Type B pancreatic cell (in vitro differentiated cells): ENCODE measurements at regions not wholly inside any gene's neighbourhood (a gene's known extent, or its start where the extent isn't known, plus 50 kb on each side); places are given as distances from the start of the nearest gene placed in this dataset.
A peak's percentile ranks its signal among the peaks of the same experiment; 100 is the strongest.

Source experiments
- DNase-seq: peaks from one replicate; pipeline ENCODE4 v3.0.0; 2021; ENCODE audit warnings: mixed read lengths; ENCODE audit not compliant: unreplicated experiment; ENCODE audit errors: extremely low spot score
- H3K27ac Mint-ChIP-seq: 2 replicates; pipeline ENCODE4 v1.8.0; 2021; ENCODE audit warnings: mild to moderate bottlenecking, mixed read lengths
- H3K27me3 Mint-ChIP-seq: 2 replicates; pipeline ENCODE4 v1.8.0; 2021; ENCODE audit warnings: mixed read lengths
- H3K36me3 Mint-ChIP-seq: 2 replicates; pipeline ENCODE4 v1.8.0; 2021; ENCODE audit warnings: mixed read lengths
- H3K4me1 Mint-ChIP-seq: one replicate; pipeline ENCODE4 v1.8.0; 2021; ENCODE audit warnings: mixed read lengths; ENCODE audit not compliant: unreplicated experiment
- H3K4me3 Mint-ChIP-seq: 2 replicates; pipeline ENCODE4 v1.8.0; 2021; ENCODE audit warnings: mild to moderate bottlenecking, mixed read lengths
- H3K9me3 Mint-ChIP-seq: 2 replicates; pipeline ENCODE4 v1.8.0; 2021; ENCODE audit warnings: mixed read lengths
- CTCF ChIP-seq: fragments of 200-600 bp; sonication (generic); conservative IDR thresholded peaks from 2 replicates; pipeline ENCODE4 v1.5.0; 2021; ENCODE audit warnings: antibody characterized with exemption, mild to moderate bottlenecking

GRCh38 chr2:57798346-57798745, 248.3 kb upstream of the VRK2 start:
- Mint-ChIP-seq H3K4me1 (no peaks in the 10 kb centered on the region), H3K36me3 (no peaks in the 10 kb centered on the region), H3K27me3 (no peaks in the 10 kb centered on the region), H3K9me3 (no peaks in the 10 kb centered on the region), H3K27ac (no peak overlapping the region), H3K4me3 (no peak overlapping the region)
- no peak for TF ChIP-seq CTCF
- DNase-seq: no peak

- no peaks in the 10 kb centered on the region for H3K9me3 Mint-ChIP-seq
- no peak for DNase-seq
- no peaks in the 10 kb centered on the region for H3K36me3 Mint-ChIP-seq
These were observed 244.4 kb upstream of the VRK2 start for GRCh38 chr2:57802243-57802642.

GRCh38 chr2:57804971-57805370, 241.6 kb upstream of the VRK2 start:
- no peaks in the 10 kb centered on the region for H3K4me1 Mint-ChIP-seq
- no peaks in the 10 kb centered on the region for H3K27me3 Mint-ChIP-seq
- H3K27ac Mint-ChIP-seq: peak overlapping the region; percentile 39

More at GRCh38 chr2:57802243-57802642, 244.4 kb upstream of the VRK2 start:
- no peak for TF ChIP-seq CTCF
- Mint-ChIP-seq H3K27me3 (no peaks in the 10 kb centered on the region), H3K4me3 (no peak overlapping the region), H3K27ac (no peak overlapping the region), H3K4me1 (no peaks in the 10 kb centered on the region)

GRCh38 chr2:57806449-57806968, 240.1 kb upstream of the VRK2 start:
- no peaks in the 10 kb centered on the region for H3K36me3 Mint-ChIP-seq
- no peak overlapping the region for H3K27ac Mint-ChIP-seq
- no peak overlapping the region for H3K4me3 Mint-ChIP-seq
- H3K9me3 Mint-ChIP-seq: no peaks in the 10 kb centered on the region
- no peaks in the 10 kb centered on the region for H3K4me1 Mint-ChIP-seq
- no peak for TF ChIP-seq CTCF
- H3K27me3 Mint-ChIP-seq: no peaks in the 10 kb centered on the region
- DNase-seq: no peak

More at GRCh38 chr2:57804971-57805370, 241.6 kb upstream of the VRK2 start:
- no peak for TF ChIP-seq CTCF
- no peak overlapping the region for H3K4me3 Mint-ChIP-seq
- H3K36me3 Mint-ChIP-seq: no peaks in the 10 kb centered on the region
- DNase-seq: no peak
- H3K9me3 Mint-ChIP-seq: no peaks in the 10 kb centered on the region

- H3K36me3 Mint-ChIP-seq: no peaks in the 10 kb centered on the region
- H3K27ac Mint-ChIP-seq: no peak overlapping the region
These were observed 237.4 kb upstream of the VRK2 start for GRCh38 chr2:57809230-57809629.

More at GRCh38 chr2:57809230-57809629, 237.4 kb upstream of the VRK2 start:
- Mint-ChIP-seq H3K9me3 (no peaks in the 10 kb centered on the region), H3K4me3 (no peak overlapping the region), H3K27me3 (no peaks in the 10 kb centered on the region), H3K4me1 (no peaks in the 10 kb centered on the region)
- no peak for DNase-seq
- TF ChIP-seq CTCF: no peak
